Stimulated activated CD4-positive, alpha-beta T cell treated with anti-CD3 and anti-CD28 coated beads, Interleukin-15, amount 100 ng/mL, for 24 hours (primary cell): ENCODE measurements at regions not wholly inside any gene's neighbourhood (a gene's known extent, or its start where the extent isn't known, plus 50 kb on each side); places are given as distances from the start of the nearest gene placed in this dataset.

Experiments used
- DNase-seq: peaks from one replicate; pipeline ENCODE4 v3.0.0-alpha.2; 2020

DNA sequence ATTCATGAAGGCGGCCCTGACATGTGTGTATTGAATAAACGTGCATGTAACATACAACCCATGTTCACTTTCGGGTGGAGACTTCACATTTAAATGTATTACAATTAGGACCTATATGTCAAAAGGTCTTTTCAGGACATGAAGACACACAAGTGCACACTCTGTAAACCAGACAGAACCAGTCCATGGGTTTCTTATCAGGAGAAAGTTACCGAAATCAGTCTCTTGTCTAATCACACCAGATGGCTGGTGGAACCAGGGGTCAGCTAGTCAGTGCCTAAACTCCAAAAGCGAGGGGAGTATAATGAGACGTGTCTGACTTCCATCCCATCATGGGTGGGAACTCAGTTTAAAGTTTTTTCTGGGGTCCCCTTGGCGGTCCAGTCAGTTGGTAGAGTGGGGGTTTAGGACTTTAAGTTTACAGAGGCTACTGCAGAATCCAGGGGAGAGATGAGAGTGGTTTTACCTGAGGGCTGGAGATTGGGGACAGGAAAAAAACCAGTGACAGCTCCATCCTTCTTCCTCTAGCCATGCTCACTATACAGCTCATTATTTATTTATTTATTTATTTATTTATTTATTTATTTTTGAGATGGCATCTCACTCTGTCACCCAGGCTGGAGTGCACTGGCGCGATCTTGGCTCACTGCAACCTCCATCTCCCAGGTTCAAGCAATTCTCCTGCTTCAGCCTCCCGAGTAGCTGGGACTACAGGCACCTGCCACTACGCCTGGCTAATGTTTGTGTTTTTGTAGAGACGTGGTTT lies 251.3 kb upstream of the LYZL1 start:
- DNase-seq: no peak

DNA sequence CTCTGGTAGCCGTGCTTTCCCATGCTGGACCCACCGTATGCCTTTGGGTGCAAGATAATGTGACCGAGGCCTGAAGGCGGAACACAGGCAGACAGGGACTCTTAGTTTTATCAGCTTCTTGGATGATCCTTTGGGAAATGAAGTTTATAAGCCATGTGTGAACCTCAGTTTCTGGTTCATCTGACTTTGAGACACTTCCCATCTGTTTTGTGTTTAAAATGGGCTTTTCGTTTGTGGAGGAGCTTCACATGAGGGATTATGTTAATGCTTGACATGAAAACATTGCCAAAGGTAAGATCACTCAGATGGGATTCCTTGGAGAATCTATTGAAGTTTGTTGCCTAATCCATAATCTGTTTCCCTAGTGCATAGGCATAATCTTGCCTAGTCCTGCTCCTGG lies 249.8 kb upstream of the LYZL1 start:
- DNase-seq: no peak

DNA sequence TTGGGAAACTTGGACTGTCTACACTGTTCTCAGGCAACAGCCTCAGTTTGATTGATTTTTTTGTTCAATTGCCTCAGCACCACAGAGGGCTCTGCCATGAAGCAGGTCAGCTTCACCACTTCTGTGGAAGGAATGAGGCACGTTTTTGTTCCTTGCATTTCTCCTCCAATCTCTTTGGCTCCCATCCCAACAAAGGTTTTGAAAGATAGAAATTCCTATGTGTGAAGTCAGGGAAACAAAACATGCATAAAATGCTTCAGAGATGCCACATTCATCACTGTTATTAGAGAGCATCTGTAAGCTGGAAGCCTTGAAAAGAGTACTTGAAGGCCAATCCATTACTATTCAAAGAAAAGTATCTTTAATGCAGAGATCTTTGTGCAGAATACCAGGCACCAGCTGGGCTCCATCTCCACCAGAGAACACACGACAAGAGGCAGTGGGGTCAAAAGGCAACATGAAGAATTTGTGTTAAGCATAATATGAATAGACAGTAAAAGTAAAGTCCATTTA lies 249.1 kb upstream of the LYZL1 start:
- DNase-seq: no peak

DNA sequence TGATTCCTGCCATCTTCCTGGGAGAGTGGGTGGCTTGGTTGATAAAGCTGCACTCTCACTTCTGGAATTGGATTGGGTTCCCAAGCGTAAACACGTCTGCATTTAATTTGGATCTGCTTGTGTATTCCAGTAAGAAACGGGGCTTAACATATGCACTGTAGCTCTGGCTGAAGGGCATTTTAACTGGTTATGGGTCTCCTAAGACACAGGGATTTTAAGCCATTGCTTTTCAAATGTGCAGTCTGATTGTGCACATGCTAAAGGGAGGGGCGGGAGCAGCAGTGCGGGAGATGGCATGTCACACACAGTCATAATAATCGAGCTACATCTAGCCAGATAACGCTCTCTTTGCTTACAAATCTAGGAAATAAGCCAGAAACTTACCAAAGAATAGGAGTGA lies 247.3 kb upstream of the LYZL1 start:
- DNase-seq: no peak

DNA sequence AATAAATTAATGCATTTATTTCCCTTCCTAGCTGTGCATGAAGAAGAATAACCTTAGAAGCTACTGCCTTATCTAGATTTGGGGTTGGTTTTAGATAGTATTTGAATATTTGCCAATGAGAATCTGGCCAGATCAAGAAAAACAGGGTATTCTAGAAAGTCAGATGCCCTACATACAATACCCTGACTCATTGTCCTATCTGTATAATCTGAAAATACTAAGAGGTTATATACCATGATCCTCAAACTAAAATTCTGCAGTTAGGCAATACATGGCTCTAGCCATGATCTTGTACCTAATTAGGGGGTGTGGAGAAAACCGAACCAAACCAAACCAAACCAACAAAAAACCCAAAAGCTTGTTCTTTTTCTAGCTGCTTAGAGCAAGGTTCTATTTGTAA lies 240.4 kb upstream of the LYZL1 start:
- no peak for DNase-seq

DNA sequence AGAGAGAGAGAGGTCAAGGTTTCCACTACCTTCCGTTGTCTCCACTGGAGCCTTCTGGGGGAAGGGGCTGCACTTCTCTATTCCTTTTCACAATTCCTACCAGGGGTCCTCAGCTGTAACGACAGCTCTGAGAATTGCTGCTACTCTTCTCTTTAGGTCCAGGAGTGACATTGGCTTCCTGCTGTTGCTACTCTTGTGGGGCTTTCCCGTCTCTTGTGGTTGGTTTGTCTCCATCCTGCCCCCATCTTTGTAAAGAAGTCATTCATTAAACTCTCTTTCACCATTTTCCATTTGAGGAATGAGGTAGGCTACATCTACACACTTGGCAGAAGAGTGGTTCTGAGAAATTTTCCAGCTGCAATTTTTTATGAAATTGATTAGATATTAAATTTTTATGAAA lies 238.8 kb upstream of the LYZL1 start:
- DNase-seq: no peak

DNA sequence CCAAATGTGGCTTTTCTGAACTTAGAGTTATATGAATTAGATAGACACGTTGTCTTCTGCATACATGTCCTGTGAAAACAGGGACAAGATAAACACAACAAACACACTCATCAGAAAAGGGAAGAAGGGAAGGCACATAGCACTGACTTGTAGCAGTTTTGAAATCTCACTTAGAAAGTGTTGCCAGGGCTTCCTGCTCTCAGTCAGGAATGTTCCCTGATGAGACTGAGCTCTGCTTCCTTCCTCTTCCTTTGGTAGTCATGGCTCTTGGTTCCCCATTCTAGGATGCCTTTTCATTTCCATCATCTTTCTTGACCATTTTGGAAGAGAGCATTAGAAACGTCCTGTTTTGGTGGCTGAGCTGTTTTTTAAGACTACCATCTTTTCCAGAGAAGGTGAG lies 233.8 kb upstream of the LYZL1 start:
- DNase-seq: no peak

DNA sequence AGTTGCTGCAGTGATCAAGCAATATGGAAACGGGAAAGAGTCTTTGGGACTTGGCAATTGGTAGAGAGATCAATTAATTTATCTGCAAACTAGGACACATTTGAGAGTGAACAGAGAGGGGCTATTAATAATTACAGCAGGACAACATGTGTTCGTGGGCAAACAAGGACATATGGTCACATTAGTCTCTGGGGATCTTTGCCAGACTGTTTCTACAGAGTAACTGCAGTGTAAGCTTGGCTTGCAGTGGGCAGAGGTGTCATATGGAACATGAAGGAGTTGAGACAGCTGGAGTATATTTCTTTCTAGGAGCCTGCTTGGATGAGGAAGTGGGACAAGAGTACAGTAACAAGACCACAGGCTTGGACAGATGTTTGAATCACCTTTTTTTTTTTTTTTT lies 232.1 kb upstream of the LYZL1 start:
- no peak for DNase-seq

DNA sequence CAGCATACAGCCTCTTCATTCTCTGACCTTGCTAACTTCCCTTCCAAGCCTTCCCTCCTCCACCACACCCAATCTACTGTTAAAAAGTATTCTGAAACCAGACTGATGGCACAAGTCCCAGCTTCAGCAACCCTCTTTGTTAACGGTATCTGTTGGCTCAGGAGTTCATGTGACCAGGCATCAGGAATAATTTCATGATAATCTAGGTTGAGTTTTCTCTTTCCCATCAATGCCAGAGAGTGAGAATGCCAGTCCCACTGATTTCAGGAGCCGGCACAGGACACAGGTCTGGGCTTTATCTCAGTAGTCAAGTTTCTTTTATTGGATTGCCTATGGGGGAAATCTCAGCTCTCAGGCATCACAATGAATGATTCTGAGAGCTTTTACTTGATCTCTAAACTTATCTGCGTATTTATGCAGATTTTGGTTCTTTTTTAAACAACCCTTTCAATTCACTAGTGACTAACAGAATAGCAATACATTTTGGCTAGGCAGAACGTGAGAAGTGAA lies 231.0 kb upstream of the LYZL1 start:
- DNase-seq: no peak

DNA sequence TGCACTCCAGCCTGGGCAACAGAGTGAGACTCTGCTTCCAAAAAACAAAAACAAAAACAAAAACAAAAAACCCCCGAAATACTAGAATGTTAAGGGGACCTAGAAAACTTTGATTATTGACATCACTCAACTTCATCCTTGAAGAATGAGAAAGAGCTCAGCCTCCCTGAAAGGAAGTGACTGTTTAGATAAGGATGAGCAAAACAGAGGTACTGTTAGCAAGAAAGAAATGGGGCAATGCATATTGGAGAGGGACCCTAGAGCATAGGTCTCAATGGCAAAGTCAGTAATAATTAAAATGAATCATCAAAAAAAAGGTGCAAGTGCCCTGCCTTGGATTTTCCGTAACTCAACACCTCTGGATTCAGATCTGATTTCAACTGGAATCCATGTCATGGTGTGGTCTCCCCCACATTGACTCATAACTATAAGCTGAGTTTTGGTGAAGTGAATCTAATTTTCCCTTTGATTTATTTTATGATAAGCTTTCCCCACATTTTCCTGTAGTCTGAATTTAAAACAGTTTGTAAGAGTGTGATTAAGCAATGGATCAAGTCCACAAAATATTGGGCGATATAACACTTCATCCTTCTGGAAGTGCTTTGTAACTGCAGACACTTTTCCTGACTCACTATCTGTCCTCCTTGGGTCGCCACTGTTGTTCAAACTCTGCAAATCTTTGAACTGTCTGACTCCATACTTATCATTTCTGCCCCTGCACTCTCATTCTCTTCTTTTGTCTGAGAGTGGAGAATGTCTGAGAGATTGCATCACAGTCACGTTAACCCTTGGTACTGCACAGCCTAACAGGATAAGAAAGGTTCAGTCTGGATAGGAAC lies 224.8 kb upstream of the LYZL1 start:
- no peak for DNase-seq

DNA sequence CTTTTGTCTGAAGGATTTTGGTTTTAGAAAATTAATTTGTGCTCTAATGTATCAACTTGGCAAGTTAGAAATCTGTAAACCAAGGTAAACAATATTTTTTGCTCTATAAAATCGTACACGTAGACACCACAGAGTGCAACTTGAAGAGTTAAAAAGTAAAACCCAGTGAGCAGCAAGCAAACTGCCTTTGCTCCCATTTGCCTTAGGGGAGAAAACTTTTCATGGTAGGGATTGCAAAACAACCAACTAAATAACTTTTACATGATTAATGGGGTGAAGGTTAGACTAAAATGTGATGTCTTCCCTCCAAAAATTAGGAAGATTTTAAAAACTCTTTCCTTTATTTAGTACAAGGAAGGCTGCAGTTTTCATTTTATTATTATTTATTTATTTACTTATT lies 224.2 kb upstream of the LYZL1 start:
- no peak for DNase-seq

DNA sequence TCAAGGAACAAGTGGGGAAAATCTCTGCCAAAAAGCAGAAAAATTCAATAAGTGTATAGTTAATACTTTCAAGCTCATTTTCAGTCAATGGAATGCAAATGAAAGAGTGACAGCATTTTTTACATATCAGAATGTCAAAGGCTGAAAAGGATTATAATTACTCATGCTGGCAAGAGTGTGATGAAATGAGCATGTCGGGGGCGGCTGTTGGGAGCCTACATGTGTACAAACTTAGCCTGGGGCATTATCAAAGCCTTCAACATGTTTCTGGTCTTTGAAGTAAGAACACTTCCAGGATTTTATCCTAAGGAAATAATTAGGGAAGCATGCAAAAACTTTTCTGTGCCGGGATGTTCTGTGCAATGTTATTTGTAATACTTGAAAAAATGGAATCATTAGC lies 221.7 kb upstream of the LYZL1 start:
- no peak for DNase-seq

DNA sequence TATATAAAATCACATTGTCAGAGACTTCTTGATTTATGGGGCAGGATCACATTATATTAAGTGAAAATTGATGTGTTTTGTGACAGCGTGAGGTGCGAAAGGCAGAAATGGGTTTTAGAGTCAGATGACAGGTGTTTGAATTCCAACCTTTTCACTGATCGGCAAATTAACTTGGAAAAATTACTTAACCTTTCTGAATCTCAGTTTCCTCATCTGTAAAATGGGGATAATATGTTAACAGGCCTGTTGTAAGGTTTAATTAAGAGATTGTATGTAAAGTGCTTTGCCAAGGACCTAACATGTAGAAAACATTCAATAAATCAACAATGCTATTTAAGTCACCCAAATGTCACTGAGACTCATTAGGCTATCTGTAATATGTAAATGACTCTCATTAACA lies 221.2 kb upstream of the LYZL1 start:
- no peak for DNase-seq

DNA sequence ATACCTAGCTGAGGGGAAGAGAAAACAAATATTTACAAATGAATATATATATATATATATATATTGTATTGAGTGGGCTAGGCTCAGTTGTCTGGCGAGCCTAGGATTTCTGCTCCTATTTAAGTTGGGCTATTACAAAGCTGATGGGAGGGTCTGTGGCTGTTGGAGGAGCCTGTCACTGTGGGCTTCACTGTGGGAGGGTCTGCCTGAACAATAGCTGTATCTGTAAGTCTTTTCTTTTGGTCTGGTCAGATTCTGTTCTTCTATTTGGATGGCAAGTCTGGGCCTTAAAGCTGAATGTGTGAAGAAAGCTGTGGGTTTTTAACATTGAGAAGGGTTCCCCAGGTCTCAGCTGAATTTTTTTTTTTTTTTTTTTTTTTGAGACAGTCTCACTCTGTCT lies 220.6 kb upstream of the LYZL1 start:
- no peak for DNase-seq

DNA sequence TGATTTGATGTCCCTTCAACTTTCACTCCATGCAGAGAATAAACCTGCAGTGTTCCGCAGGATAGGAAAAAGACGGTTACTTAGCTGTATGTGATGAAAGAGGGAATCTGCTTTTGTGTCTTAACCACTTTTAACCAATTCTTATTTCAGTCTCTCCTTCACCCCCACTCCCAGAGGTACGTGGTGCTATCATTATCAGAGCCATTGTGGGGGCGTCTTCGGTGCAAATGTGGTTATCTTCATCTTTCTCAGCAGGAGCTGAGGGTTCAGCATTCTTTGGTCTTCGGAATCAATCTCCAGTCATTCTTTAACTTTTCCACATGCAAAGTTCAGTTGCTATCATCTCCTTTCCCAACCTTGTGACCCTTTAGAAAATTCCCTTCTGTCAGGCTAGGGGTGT lies 219.9 kb upstream of the LYZL1 start:
- no peak for DNase-seq

DNA sequence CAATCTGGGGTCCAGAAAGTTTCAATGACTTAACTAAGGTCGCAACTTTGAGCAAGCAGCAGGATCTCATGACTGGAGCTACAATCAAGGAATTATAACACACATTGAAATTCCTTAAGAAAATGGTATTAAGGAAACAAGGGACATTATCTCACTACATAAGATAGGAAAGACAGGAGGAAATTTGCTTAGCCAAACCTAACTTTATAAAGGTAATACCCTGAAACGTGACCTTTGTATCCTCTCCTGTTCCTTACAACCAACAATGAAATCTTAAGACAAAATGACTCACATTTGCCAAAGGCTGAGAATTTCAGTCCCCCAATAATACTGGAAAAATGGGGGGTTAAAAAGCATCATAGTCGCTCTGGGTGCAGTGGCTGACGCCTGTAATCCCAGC lies 218.9 kb upstream of the LYZL1 start:
- no peak for DNase-seq

DNA sequence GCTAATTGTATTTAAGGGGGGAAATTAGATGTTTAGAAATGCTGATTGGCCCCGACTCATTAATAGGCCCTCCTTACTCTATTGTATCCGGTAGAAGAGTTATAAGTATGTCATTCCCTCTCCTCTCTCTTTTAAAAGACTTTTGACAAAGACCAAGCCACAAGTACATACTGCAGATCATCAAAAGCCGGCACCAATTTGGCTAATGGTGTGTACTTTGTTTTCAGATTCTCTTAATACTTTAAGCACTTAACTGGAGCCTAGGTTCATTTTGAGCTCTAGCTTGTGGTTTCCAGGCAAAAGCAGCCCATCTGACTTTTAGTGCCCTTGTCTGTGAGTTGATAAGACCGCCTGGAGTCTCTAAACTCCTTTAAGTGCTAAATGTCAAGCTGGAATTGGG lies 210.0 kb upstream of the LYZL1 start:
- no peak for DNase-seq

DNA sequence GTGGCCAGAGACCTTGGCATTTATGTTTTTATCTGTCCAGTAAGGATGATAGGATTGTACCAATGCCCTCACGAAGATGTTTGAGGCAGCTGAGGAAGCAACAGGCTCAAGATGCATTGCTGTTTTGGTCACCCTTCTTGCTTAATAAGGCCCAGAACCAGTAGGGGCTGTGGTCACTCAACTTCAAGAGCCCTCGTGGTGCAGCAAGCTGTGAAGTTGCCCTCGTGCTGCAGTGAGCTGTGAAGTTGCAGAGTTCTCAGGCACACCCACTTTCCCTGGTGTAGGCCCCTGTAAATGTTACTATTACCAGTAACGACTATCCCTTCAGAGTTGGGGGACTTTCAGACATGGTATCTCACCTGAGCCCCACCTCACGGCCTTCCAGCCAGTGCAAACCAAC lies 207.6 kb upstream of the LYZL1 start:
- no peak for DNase-seq

DNA sequence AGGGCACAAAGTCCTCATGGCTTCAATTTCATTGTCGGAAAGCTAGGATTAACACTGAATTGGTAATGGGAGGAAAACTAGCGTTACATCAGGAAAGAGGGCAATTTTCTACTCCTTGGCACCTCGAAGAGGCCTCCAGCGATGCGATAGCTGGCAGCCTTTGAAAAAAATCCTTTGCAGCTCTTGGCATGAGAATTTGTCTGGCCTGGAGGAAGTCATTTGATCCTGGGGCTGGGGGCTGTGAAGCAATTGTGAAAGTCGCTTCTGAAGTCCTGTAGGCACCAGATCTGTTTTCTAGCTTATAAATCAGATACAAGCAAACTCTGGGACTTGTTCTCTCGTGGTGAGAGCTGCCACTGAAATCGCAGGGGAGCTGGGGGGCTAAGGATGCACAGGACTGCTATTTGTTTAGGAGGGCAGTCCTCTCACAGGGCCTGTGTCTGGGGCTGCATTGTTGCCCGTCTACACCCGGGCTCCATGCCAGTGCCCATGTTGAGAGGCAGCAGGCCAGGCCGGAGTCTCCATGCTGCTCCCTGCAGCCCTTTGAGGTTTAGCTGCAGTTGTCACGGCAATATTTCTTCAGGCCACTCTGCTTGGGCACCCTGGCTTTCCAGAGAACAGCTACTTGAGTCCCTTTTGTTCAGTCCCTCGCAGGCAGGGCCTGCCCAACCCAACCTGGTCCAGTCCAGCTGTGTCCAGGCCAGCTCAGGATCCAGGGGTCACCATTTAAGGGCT lies 206.8 kb upstream of the LYZL1 start:
- DNase-seq: no peak

DNA sequence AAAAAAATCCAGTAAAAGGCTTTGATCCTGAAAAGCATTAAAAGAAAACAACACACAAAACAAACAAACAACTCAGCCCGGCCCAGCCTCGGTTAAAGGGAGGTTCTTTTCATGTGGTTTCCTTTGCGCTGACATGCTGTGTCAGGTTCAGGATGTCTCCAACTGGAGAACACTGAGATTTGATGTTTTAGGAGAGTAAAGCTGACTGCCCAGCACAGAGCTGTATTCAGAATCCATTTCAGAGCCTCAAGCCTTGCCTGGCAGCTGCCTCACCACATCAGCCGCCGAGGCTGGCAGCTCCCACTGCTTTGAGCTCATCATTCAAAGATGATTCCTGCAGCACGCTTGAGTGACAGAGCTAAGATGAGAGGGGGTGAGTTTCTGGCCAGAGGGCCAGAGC lies 205.8 kb upstream of the LYZL1 start:
- no peak for DNase-seq

DNA sequence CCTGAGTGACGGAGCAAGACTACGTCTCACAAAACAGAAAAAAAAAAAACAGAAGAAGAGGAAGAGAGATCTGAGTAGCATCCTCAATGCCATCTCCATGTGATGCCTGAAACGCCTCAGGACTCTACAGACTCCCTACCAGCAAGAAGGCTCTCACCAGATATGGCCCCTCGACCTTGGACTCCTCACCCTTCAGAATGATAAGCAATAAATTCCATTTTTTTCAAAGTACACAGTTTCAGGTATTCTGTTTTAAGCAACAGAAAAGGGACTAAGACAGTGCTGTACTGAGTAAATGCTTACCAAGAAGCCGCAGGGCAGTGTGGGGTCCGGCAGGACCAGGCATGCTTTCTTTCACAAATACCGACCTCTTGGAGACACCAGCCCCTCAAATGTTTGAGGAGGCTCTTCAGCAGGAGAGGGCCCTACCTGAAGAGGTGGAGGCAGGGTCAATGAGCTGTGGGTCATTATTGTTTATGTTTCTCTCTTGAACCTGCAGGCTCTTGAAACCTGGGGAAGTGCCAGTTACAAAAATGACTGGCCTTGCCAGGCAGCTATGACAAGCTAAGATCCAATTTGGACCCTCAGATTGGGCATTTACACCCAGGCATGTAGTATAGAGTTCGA lies 204.1 kb upstream of the LYZL1 start:
- DNase-seq: no peak

DNA sequence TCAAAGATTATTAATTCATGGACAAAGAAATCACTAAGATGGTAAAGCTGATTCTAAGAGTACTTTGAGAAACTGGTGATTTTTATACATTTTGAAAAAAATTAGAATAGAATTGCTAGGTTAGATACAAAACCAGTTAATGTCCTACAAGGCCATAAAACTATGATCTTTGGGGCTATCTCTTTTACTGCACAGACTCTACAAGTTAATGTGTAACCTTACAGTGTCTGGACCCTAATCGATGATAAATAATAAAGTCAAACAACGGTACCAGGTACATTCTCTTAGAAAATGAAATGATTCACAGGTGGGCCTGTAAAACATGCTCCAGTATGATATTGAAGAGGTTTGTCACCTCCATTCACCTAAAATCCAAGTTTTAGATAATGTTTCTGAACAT lies 199.8 kb upstream of the LYZL1 start:
- DNase-seq: no peak

DNA sequence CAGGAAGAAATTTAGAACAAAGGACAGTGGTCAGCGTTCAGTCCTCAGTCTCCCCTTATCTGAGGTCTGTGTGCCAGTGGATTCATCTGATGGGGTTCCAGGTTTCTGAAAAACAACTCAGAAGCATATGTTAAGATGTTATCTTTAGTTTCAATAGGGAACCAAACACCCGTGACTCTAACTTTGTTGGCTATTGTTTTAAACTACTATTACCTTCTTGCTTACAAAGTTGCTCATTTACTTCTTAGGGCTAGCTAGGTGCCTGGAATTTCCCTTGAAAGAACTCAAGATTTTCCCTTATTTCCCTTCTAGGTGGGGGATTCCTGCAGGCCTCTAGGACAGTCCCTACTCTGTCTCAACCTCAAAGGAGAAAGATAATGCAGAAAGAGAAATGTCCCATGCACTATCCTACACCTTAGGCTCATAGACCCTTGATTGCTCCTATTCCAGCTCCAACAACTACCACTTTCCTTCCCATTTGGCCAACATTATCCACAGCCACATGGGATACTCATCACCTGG lies 192.5 kb upstream of the LYZL1 start:
- DNase-seq: no peak
